NCI-H2227 treated with DMSO at 0.1 percent for 48 hours (cell line): ENCODE measurements at regions not wholly inside any gene's neighbourhood (a gene's known extent, or its start where the extent isn't known, plus 50 kb on each side); places are given as distances from the start of the nearest gene placed in this dataset.
"Not testable (repeated sequence)": the region's sequence is repeated elsewhere in the genome, so short reads cannot be mapped to it uniquely, and the experiment has no call there.

Experiments
- DNase-seq: peaks from one replicate; lab custom pipeline; 2025; lab: John Stamatoyannopoulos, UW

GRCh38 chr13:91228108-91228507, 119.4 kb upstream of the MIR17HG start:
- no peak for DNase-seq

DNA sequence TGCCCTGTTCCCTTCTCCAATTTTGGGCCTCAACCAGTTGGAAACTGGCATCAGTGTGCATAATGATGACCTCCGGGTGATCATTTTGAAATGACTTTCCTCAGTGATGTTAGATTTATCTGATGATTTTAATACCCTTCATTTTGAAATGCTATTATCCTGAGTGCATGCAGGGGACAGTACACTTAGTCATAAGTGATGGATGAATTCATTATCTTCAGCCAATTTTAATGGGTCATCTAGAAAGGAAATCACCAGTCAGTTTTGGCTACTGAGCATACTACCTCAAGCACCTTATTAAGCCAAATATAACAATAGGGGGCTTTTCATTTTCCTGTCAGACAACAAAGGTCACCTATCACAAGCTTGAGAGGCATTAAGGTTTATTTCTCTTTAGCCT, 118.5 kb upstream of the MIR17HG start:
- DNase-seq = no peak

- DNase-seq = no peak
These were observed 114.8 kb upstream of the MIR17HG start for GRCh38 chr13:91232716-91233115.

DNA sequence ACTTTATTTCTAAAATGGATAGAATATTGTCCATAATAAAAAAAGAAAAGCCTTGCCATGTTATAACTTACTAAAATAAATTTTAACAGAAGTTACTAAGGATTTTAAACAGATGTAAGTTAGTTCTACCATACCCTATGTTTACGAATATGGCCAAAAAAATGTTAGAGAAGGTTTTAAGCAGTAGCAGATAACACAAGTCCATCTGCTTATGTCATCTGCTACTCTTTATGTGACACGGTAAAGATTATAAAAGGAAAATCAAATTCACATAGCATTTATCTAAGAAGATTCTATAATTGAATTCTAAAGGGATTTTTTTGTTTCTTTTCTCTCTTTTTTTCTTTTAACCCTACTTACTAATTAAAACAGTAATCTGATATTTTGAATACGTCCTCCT, 114.2 kb upstream of the MIR17HG start:
- DNase-seq = no peak

DNA sequence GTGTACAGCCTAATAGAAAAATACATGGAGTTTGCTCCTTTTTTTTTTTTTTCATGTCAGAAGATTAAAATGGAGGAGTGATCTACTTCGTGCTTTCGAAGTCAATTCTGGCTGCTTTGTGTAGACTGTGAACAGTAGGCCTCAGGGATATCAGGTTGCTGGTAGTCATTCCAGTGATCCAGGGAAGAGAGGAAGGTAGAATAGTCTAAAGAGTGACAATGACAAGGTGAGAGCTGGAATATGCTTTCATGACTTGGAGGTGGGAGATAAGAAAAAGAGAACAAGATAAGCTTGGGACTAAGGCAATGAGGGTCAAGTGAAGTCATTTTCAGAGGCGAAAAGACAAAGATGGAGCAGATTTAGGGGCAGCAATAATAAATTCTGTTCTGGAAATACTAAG, 111.3 kb upstream of the MIR17HG start:
- DNase-seq = no peak

- DNase-seq = no peak
These were observed 110.6 kb upstream of the MIR17HG start for GRCh38 chr13:91236921-91237320.

- DNase-seq = no peak
These were observed 109.5 kb upstream of the MIR17HG start for GRCh38 chr13:91238036-91238435.

- no peak for DNase-seq
These were observed 107.1 kb upstream of the MIR17HG start for GRCh38 chr13:91240341-91240740.

GRCh38 chr13:91241221-91241933, 106.1 kb upstream of the MIR17HG start:
- DNase-seq = no peak

GRCh38 chr13:91242652-91243051, 104.8 kb upstream of the MIR17HG start:
- DNase-seq = no peak

DNA sequence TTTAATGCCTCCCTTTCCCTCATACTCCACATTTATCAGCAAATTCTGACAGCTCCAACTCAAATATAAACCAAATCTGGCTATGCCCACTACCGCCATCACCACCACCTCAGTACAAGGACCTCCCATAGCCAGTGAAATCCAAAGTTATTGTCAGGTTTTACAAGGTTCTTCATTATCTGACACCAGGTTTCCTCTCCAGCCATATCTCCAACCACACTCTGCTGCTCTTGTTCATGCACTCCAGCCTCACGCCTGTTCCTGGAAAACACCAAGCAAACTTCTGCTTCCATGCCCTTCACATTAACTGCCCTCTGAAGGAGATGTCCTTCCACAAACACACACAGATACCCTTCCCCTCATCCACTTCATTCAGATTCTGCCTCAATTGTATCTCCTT, 102.2 kb upstream of the MIR17HG start:
- no peak for DNase-seq

- peak; percentile 7 for DNase-seq
These were observed 99.7 kb upstream of the MIR17HG start for GRCh38 chr13:91247768-91248167.

GRCh38 chr13:91248249-91248648, 99.2 kb upstream of the MIR17HG start:
- DNase-seq = no peak

GRCh38 chr13:91249370-91249769, 98.1 kb upstream of the MIR17HG start:
- DNase-seq = no peak

- DNase-seq = no peak
These were observed 97.6 kb upstream of the MIR17HG start for GRCh38 chr13:91249861-91250260.

GRCh38 chr13:91251573-91251972, 95.9 kb upstream of the MIR17HG start:
- not testable (repeated sequence) for DNase-seq

DNA sequence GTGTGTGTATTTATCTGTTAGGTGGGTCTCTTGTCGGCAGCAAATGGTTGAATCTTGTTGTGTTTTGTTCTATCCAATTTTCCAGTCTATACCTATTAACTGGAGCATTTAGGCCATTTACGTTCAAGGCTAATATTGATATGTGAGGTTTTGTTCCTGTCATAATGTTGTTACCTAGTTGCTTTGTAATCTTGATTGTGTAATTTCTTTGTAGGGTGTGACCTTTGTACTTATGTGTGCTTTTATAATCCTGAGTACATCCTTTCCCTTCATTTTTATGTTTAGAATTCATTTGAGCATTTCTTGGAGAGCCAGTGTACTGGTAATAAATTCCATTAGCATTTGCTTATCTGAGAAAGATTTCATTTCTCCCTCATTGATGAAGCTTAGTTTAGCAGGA, 83.0 kb upstream of the MIR17HG start:
- DNase-seq = no peak

DNA sequence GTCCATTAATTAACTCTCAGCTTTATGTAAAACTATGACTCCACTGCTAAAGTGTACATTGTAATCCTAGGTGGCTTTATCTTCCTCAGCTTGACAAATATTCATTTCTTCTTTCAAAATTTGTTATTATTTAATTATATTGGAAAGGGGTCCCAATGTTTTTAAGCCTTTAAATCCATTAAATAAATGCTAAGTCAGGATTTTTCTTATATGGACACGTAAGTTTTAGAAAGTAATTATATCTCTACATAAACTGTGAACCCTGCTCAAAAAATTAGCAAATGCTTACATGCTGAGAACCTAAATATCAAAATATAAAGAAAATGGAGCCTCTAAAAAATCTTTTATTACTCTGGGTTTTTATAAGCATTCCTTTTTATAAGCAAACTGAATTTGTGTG, 78.2 kb upstream of the MIR17HG start:
- no peak for DNase-seq

- DNase-seq = no peak
These were observed 77.5 kb upstream of the MIR17HG start for GRCh38 chr13:91270031-91270430.

DNA sequence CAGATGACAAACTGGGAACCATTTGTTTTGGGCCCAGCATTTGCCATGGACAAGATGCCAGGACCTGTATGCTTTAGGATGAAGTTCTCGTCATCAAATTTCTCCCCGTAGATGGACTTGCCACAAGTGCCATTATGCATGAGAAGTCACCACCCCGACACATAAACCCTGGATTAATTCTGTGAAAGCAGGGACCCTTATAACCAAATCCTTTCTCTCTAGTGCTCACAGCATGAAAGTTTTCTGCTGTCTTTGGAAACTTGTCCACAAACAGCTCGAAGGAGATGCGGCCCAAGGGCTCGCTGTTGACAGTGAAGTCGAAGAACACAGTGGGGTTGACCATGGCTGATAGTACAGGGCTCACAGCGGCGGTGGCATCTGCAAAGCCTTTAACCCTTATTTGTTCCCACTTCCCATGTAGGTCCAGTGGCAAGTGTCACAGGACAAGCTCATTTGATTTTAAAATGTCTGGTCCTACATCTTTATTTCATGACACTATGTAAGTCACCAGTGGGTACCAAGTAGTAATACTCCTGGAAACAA, 75.2 kb upstream of the MIR17HG start:
- no peak for DNase-seq

- DNase-seq = no peak
These were observed 73.8 kb upstream of the MIR17HG start for GRCh38 chr13:91273675-91274074.

DNA sequence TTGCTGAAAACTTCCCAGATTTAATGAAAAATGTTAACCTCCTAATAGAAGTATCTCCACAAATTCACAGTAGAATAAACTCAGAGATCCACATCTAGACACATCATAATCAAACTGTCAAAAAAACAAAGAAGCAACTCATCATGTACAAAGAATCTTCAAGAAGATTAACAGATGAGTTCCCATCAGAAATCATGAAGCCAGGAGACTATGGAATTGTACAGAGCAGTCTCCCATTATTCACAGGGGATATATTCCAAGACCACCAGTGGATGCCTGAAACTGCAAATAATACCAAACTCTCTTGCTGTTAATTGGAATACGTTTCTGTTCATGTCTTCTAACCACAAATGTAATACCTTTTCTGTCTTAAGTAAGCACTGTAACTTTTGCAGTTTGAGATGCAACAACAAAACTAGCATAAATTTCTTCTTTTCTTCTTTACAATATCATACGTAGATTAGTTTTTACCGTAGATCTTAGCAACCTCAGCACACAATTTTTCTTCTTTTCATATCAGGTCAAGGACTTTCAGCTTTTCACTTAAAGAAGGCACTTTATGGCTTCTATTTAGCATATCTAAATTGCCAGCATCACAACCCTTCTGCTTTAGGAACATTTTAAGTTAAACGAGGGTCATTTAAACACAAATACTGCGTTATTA, 70.3 kb upstream of the MIR17HG start:
- no peak for DNase-seq

DNA sequence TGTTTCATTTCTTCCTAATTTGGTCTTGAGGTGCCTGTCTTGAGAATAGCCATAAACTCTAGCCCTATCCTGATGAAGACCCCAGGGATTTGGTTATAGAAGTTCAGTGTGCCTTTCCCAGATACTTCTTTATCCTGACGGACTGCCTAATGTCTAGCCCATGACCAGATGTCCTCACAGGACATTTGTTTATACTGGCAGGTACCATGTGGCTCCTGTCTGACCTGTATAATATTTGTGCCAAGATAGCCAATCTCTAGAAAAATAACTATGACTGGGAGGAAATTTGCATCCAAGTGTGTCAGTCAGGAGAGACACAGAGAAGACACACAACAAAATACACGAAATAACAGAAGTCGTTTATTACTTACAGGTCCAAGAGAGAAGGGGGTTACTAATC, 69.2 kb upstream of the MIR17HG start:
- DNase-seq = no peak

DNA sequence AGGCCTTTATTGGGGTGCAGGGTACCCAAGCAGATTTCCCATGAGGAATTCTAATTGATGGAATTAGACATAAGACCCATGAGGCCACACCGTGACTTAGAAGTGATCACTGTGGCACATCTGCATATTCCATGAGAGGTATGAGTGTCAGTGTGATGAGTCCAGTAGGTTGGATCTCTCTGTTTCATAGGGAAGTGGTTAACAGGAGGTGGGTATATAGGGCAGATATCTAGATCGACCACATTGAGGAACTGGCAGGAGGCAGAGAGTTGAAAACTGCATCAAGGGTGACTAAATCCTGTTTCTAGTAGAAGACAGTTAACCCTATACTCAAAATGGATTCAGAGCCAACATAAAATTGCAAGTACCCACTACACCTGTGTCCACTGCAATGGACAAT, 68.6 kb upstream of the MIR17HG start:
- DNase-seq = no peak
